Dedifferentiated amniotic fluid mesenchymal stem cell (primary cell): ENCODE measurements at regions not wholly inside any gene's neighbourhood (a gene's known extent, or its start where the extent isn't known, plus 50 kb on each side); places are given as distances from the start of the nearest gene placed in this dataset.

Source experiments
- DNase-seq: peaks from one replicate; pipeline ENCODE4 v3.0.0-alpha.2; 2016; ENCODE audit errors: extremely low spot score

DNA sequence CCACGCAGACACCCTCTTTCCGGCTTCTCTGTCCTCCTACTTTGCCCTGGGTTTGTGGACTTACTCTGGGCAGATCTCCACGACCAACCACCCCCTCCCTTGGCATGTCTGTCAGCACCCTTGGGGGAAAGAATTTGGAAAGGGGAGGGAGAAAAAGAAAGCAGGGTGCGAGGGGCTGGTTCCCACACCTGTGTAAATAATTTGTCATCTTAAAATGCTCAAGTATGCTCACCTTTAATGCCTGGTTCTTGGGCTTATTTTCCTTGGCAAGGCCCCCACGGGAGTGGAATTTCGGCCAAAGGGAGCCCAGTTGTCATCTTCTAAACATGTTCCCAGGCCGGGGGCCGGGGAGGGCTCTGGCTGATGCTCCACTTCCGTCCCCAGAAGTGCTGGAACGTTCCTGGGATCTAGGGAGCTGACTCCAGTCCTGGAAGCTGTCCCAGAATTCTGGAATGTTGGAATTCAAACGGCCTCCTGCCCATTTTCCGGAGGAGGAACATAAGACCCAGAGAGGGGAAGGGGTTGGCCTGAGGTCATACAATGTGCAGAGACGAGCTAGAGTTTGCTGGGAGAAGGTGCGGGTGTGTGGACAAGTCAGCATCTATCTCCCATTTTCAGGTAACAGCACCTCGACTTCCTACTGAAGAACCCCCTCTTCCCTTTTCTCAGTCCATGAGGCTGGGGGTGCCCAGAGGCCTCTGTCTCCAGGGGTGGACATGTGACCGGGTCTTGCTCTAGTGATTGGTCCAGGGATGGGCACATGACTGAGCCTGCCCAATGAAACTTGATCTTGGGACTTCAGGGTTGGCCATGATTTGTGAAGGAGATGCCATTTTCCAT, 122.3 kb downstream of the CEBPB start:
- DNase-seq, result peak; percentile 69

DNA sequence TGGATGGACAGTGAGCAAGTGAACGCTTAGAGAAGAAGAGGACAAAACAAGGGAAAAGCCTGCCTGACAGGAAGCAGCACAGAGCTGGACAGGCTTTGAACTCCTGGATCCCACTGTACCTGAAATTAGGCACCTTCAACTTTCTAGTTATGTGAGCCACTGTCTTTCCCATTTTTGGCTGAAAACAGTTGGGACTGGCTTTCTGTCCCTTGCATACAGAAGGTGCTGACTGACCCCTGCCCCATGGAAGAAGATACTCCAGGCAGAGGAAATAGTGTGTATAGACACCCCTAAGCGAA, 122.8 kb downstream of the CEBPB start:
- no peak for DNase-seq

DNA sequence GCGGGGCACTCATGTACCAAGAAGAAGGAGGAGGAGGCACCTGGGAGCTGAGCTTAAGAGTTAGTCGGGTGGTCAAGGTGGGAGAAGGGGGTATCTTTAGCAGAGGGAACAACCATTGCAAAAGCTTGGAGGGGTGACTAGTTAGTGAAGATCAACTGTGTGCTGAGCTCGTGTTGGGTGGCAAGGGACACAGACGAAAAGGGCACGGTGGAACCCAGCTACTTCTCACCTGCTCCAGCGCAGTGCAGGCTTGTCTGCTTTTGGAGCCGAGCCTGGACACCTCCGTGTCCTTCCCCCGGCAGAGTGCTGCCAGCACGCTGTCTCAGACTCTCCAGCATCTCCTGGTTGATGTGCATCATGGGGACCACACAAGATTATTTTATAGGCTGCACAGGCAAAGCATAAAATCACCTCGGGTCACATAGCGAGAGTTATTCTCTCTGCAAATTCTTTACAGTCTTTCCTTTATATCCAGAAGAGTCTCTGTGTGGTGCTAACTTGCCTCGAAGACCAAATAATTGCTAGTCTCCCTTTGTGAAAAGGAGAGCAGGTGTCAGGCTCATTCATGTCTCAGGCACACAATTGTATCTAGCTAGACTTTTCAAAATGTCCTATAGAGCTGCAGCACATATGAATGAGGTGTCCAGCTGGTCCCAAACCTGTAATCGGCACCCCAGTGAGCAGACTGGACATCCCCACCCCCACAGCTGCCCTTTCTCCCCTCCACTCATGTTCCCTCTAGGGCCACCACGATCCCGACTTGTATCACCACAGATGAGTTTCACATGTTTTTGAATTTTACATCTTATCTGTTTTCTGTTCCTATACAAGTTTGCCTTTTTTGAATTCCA, 123.4 kb downstream of the CEBPB start:
- no peak for DNase-seq

DNA sequence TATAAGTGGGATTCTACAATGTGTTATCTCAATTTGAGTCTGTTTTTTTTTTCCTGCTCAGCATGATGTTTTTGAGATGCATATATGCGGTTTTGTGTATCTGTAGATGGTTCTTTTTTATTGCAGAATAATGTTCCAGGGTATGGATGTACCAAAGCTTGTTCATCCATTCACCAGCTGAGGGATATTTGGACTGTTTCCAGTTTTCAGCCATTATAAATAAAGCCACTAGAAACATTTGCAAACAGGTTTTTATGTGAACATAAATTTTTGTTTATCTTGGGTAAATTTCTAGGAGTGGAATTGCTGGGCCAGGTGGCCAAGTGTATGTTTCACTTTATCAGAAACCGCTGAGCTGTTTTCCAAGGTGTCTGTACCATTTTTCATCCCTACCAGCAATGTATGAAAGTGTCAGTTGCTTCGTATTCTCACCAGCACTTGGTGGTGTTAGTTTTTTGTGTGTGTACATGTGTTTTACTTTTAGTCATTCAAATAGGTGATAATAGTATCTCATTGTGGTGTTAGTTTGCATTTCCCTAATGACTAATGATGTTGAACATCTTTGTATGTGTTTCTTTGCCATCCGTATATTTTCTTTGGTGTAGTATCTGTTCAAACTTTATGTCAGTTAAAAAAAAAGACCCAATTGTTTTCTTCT, 124.2 kb downstream of the CEBPB start:
- DNase-seq, result no peak

DNA sequence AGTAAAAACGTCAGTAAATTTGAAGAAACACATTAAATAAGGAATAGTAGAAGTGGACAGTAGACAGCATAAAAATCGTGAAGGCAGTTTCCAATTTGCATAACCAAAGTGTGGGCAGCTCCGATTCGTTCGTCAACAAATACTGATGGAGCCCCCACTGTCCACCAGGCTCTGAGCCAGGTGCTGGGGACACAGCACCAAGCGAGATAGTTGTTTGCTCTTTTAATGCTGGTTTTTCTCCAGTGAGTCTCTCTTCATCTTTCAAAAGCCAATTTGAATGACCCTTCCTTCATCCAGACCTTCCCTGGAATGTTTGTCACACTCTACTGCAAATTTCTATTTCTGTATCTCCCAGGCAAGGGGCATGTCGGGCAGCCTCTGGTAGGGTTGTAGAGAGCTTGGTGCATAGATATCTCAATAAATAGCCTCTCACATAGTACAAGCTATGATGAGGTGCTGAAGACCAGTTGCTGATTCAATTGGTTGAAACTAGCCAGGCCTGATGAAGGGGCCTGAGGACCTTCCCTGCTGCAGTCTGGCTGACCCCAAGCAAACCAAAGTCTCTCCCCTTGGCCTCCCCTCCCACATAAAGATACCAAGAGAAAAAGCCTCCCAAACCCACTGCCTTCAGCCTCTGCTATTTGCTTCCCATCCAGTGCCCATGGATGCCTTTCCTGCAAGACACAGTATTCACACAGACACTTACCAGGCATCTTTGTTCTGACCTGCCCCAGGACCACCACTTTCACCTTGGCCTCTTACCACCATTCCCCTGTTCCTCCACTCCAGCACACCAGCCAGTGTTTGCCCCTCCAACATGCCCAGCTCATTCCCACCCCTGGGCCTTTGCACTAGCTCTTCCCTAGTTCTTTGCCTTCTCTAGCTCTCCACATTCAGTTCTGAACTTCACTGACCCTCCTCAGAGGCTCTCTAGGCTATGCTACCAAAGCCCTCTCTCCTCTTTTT, 125.2 kb downstream of the CEBPB start:
- no peak for DNase-seq

DNA sequence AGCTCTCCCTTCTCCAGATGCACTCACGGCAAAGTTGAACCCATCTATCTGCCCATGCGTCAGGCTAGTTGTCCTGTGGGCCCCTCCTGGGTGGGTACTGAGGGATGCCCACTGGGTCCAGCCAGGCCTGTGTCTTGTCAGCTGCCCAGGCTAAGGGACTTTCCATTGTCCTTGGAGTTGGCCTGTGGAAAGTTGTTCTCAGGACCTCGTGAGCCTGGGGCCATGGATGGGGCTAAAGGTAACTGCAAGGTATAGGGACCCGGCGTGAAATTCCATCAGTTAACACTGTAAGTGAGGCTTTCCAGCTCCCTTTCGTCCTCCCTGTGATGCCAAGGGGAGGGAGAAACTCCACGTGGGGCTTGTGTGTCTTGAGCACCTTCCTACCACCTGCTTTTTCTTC, 126.5 kb downstream of the CEBPB start:
- no peak for DNase-seq

DNA sequence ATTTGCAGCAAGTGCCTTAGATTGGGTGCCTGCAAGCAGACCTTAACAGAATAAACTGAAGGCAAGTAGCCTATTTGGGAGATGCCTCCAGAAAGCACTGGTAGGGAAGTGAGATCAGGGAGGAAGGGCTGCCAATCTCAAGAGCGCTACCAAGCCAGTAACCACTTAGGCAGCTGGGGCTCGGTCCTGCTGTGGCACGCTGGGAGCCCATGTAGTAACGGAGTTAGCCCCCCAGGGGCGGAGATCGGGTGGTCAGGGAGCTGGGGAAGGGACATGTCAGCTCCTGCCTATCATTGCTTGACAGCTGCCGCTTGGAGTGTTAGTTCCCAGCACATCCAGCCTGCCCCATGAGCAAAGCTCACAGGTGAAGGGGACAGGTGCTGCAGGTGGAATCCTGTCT, 127.0 kb downstream of the CEBPB start:
- no peak for DNase-seq

DNA sequence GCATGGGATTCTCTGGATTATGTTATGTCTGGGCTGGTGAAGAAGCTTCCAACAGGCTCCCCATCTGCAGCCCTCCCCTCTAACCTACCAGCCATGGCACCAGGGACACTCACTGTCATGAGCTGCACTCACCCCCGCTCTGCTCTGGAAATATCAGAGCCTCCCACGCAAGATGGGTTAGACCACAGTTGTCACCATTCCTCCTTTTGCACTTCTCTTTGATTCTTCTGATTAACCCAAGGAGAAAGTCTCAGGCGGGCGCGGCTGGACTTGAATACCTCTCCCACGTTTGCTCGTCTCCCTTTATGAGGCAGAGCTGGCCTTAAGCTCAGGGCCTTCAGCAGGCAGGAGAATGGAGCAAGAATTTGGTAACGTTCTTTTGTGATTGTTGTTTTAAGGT, 128.1 kb downstream of the CEBPB start:
- DNase-seq, result no peak

DNA sequence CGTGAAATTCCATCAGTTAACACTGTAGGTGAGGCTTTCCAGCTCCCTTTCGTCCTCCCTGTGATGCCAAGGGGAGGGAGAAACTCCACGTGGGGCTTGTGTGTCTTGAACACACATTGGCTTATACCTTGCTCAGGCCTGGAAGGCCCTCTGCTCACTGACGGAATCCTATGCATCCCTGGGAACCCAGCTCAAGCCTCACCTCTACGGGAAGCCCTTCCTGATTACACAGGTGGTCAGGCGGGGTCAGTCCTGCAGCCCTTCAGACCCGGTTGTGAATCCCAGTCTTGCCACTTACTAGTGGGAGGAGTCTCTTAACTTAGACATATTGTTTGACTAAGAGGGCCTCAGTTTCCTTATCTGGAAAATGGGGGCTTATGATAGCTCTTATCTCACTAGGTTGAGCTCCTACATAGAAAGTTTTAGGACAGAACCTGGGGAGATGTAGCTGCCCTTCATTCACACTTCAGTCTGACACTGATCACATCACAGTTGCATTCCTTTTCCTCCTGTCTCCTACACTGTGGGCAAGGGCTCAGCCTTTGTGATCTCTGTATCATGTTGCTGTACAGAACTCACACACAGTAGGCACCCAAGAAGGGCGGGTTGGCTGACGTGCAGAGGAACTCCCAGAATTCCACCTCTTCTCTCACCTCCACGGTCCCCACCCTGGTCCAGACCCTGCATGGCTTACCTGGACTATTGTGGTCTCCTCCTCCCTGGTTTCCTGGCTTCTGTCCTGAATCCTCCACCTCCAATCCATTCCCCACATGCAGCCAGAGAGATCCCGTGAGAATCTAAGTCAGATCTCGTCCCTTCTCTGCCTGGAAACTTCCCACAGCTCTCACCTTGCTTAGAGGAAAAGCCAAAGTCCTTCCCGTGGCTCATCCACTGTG, 129.6 kb downstream of the CEBPB start:
- no peak for DNase-seq

DNA sequence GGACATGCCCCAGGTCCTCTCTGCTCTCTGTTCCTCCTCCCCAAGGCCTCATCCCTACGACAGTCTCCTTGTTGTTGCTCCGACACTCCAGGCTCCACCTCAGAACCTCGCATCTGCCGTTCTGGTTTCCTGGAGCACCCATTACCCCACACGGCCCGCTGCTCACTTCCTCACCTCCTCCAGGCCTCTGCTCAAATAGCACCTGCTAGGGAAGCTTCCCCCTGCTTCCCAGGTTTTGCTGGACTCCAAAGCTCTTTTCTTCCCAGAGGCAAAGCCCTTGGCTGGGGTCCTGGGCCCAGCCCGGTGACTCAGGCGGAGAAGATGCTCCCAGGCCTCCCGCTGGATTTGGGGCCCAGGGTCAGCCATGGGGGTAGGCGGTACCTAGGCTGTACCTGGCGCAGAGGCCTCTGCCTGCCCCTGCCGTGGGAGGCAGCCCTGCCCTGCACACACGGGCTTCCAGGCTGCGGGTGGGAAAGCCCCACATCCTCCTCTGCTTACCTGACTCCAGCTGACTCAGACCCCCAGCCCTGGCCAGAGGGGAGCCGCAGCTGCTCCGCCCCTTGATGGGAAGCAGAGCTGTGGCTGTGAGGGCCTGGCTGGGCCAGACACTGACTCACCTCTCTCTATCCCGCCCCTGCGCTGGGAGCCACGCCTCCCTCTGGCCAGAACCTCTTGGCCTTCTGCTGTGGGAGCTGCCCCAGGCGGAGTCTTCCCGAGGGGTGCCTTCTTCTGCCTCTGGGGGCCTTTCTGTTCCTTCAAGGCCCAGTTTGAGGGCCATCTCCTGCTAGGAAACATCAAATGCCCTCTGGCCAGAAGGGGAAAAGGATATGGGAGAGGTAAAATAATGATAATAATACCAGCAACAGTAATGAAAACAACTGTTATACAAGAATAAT, 130.5 kb downstream of the CEBPB start:
- peak; percentile 69 for DNase-seq

DNA sequence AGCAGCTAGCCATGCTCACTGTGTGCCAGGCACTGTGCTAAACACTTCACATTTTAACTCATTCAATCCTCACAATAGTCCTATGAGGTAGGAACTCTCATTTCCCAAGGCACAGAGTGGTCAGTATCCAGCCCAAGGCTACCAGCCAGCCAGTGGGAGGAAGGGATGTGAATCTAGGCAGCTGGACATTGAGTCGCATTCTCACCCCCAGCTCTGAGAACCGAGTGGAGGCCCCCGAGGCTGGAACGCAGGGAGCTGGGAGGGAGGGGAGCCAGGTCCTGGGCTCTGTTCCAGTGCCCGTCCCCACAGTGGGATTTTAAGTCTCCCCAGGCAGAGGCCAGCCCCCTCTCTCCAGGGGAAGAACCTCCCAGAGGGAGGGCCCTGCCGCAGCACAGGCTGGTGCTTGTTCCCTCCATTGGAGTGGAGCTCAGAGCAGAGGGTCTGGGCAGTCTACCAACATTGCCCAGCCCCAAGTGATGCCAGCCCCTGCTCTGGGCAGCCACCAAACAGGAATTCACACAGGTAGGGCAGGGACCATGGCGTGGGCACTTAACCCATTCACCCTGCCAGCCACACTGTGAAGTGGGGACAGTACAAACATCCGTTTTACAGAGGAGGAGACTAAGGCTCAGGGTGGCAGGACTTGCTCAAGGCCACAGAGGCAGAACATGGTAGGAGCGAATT, 131.3 kb downstream of the CEBPB start:
- DNase-seq, result no peak

DNA sequence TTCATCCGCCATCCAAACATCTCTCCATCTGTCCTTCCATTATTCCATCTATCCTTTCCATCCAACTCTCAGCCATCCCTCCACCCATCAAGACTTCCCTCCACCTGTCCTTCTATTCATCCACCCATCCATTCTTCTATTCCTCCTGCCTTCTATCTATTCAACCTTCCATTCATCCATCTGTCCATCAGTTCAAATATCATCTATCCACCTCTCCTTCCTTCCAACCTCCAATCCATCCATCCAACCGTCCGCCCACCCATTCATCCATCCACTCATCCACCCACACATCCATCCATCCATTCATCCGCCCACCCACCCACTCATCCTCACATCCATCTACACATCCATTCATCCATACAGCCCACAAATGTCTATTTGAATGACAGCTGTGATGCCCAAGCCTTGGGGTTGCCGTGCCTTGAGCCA, 132.1 kb downstream of the CEBPB start:
- DNase-seq, result no peak

DNA sequence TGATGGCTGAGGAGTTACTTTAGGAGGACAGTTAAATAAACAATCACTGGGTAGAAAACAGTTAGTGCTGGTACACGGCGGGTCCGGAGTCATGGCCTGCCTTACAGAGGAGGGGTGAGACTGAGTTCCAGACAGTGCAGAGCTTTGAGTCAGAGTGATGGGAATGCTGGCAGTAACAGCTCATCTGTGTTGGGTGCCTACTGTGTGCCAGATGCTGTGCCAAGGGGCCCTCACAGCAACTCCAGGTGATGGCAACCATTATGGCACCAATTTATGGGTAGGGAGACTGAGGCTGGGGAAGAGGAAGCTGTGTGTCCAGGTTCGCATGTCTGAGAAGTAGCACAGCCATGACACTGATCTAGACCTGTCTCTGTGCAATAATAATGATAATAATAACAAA, 132.6 kb downstream of the CEBPB start:
- DNase-seq, result no peak

DNA sequence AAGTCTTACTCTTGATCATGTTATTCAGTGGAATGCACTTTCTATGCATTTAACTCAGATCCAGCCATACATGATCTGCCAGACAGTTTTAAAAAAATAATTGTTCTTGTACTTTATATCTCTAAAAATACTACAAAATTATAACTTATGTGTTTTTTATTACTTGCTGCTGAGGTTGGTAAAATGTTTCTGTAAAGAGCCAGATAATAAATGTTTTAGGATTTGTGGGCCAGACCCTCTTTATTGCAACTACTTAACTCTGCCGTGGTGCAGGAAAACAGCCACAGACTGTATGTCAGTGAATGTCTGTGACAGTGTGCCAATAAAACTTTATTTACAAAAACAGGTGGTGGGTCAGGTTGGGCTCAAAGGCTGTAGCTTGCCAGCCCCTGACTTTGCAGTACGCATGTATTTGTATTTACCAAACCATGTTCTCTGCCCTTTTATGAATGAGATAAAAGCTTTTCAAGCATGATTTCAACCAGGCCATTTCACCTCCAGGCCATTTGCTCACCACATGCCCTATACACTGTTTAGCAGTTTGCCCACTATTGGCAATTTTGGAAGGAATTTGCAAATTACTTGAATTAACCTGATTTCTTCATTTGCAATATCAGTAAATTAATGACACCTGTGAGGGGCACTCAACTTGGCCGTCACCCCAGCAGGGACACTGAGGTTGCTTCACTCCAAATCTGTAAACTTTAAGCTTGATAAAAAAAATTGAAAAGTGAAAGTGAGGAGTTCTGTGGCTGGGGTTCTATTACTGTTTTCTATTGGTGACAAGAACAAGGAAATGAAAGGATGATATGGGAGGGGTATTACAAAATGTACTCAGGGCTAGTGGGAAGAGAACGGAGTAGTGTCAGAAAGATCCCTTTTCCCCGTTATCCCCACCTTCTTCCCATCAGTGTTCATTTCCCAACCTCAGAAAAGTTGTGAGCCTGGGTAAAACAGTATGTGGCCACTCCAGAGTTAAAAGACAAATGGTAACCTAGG, 133.4 kb downstream of the CEBPB start:
- DNase-seq, result no peak

DNA sequence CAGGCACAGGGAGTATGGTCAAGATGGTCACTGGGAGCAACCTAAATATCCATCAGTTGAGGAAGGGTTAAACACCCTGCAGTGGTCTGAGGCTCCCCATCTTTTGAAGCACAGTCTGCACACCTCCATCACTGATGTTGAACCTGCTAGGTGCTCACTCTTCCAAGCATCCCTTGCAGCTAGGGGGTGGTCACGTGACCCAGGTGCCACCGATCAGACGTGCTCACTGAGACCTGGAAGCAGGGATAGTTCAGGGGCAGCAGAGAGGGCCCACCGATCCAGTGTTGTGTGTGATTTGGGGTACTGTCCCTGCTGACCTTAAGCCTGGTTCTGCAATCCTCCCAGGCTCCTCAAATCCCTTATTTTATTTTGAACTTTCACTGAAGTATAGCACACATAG, 134.6 kb downstream of the CEBPB start:
- DNase-seq, result no peak

DNA sequence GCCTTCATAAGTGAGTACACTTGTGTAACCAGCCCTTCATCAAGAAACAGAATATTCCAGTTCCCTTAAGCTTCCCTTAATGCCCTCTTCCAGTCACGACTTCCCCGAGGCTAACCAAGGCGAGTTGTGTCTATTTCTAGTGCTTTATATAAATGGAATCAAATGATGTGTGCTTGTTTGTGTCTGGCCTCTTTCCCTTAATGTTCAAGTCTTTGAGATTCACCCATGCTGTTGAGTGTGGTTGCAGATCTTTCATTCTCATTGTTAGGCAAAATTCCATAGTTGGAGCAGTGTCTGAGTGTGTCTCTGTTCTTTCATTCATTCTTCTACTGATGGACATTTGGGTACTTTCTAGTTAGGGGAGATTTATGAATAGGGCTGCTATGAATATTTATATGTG, 135.0 kb downstream of the CEBPB start:
- DNase-seq, result no peak

DNA sequence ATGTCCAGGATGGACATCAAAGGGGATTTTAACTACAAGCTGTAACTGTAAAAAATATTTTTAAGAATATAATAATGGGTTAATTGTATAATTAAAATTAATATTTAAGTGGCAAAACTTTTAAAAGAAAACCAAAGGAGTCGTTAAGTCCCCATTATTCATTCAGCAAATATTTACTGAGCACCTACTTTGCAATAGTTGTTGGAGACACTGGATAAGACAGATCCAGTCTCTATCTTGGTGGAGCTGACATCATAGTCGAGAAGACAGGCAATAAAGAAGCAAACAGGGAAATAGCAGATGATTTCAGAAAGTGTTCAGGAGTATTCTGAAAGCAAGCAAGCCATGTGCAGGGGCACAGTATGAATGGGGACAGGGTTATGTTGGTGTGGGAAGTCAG, 137.0 kb downstream of the CEBPB start:
- DNase-seq, result no peak
